ENCODE measurements at regions not wholly inside any gene's neighbourhood (a gene's known extent, or its start where the extent isn't known, plus 50 kb on each side); places are given as distances from the start of the nearest gene placed in this dataset.

GRCh38 chr3:10695595-10696285, 120.3 kb upstream of the SLC6A11 start:
- dilution Hi-C loops (cut with MboI; ENCODE audit: extremely low pct_ligation_motif_present, low sequenced_read_pairs) = no loop called here

DNA sequence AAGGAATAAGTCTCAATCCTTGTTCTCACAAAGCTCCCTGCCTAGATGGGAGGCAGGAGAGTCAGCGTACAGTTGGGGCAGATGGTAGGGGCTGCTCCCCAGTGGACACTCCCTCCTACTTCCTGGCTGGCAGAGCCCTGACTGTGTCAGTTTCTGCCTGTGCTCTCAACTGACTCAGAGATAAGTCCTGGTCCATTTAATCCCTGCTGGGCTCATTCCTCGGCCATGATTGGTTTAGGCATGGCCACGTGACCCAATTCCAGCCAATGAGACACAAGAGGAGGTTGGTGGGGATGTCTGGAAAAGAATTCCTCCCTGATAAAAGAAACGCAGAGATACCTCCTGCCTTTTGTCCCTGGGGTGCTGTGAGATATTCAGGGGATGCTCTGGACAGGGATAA, 118.1 kb upstream of the SLC6A11 start:
- H3K27me3 ChIP-seq (ENCODE audit: control insufficient read depth in 2 of 2, insufficient read depth in 2 of 2, low read length in 2 of 2) = no peaks in the 10 kb centered on the region
- H3K4me1 ChIP-seq (ENCODE audit: control insufficient read depth, extremely low read depth, insufficient read depth, low read length) = no peaks in the 10 kb centered on the region
- H3K36me3 ChIP-seq (ENCODE audit: control insufficient read depth in 2 of 2, extremely low read depth in 1 of 2, insufficient read depth in 2 of 2, low read length in 2 of 2) = no peaks in the 10 kb centered on the region
- FAIRE-seq (no peak), DNase-seq (ENCODE audit: low read depth, low spot score) (no peak)
- H3K9ac ChIP-seq (replicated peaks; ENCODE audit: extremely low read depth, insufficient read depth, low read length) = no peak overlapping the region
- TF ChIP-seq JUN (IDR thresholded peaks at IDR 0.05; ENCODE audit: borderline replicate concordance, insufficient read depth, insufficient read length, low read depth) (no peak), POLR2AphosphoS5 (IDR thresholded peaks at IDR 0.05; ENCODE audit: insufficient read depth, low read depth, low read length) (no peak), MAX (IDR thresholded peaks at IDR 0.05; ENCODE audit: insufficient read depth, insufficient read length) (no peak), GATA2 (IDR thresholded peaks at IDR 0.05; ENCODE audit: insufficient read depth, insufficient read length, low read depth, low read length) (no peak), CTCF (IDR thresholded peaks at IDR 0.05; ENCODE audit: extremely low read depth in 1 of 2, insufficient read depth in 1 of 2, low read depth in 1 of 2, low read length in 2 of 2) (no peak), POLR2A (IDR thresholded peaks at IDR 0.05; ENCODE audit: low read depth, low read length) (no peak), EZH2 (IDR thresholded peaks at IDR 0.05; ENCODE audit: borderline replicate concordance, low read depth, low read length, severe bottlenecking) (no peak), FOS (IDR thresholded peaks at IDR 0.05; ENCODE audit: borderline replicate concordance, insufficient read depth, low read length) (no peak), MYC (IDR thresholded peaks at IDR 0.05; ENCODE audit: low read depth, low read length) (no peak)
- dilution Hi-C loops (cut with MboI; ENCODE audit: extremely low pct_ligation_motif_present, low sequenced_read_pairs) (no loop called here), intact Hi-C loops (cut with micrococcal nuclease) (no loop called here)
- H3K4me2 ChIP-seq (ENCODE audit: insufficient read depth, low read length) = no peak overlapping the region
- POLR2A ChIA-PET = no interaction called here
- no peak overlapping the region for H3K27ac ChIP-seq (ENCODE audit: insufficient read depth, low read depth, low read length)
- no peaks in the 10 kb centered on the region for H3K9me3 ChIP-seq (replicated peaks; ENCODE audit: control insufficient read depth, insufficient read depth, low read length)
- H3K4me3 ChIP-seq (replicated peaks in 1 of 3; ENCODE audit: insufficient read depth in 1 of 3, low read depth in 1 of 3, low read length in 3 of 3) = no peak overlapping the region
- no peaks in the 10 kb centered on the region for H3K9me1 ChIP-seq (replicated peaks; ENCODE audit: control insufficient read depth, extremely low read depth, insufficient read depth, low read length)
- no peaks in the 10 kb centered on the region for H3K79me2 ChIP-seq (ENCODE audit: control insufficient read depth, insufficient read depth, low read length)
- no peaks in the 10 kb centered on the region for H4K20me1 ChIP-seq (replicated peaks; ENCODE audit: control insufficient read depth, extremely low read depth, insufficient read depth, low read length)
- H2AFZ ChIP-seq (ENCODE audit: low read depth, low read length) = no peak overlapping the region
- CTCF ChIA-PET = no interaction called here
- BruUV-seq (replicated peaks) = no TSS peak

More at GRCh38 chr3:10695595-10696285, 120.3 kb upstream of the SLC6A11 start:
- DNase-seq (ENCODE audit: low read depth, low spot score) (no peak), FAIRE-seq (no peak)
- POLR2A ChIA-PET = no interaction called here
- Histone ChIP-seq H4K20me1 (replicated peaks; ENCODE audit: control insufficient read depth, extremely low read depth, insufficient read depth, low read length) (no peaks in the 10 kb centered on the region), H3K9ac (replicated peaks; ENCODE audit: extremely low read depth, insufficient read depth, low read length) (no peak overlapping the region), H3K4me3 (replicated peaks in 1 of 3; ENCODE audit: insufficient read depth in 1 of 3, low read depth in 1 of 3, low read length in 3 of 3) (no peak overlapping the region), H3K27me3 (ENCODE audit: control insufficient read depth in 2 of 2, insufficient read depth in 2 of 2, low read length in 2 of 2) (no peaks in the 10 kb centered on the region), H2AFZ (ENCODE audit: low read depth, low read length) (no peak overlapping the region), H3K4me2 (ENCODE audit: insufficient read depth, low read length) (no peak overlapping the region), H3K27ac (ENCODE audit: insufficient read depth, low read depth, low read length) (no peak overlapping the region), H3K9me3 (replicated peaks; ENCODE audit: control insufficient read depth, insufficient read depth, low read length) (no peaks in the 10 kb centered on the region), H3K9me1 (replicated peaks; ENCODE audit: control insufficient read depth, extremely low read depth, insufficient read depth, low read length) (no peaks in the 10 kb centered on the region), H3K4me1 (ENCODE audit: control insufficient read depth, extremely low read depth, insufficient read depth, low read length) (no peaks in the 10 kb centered on the region), H3K79me2 (ENCODE audit: control insufficient read depth, insufficient read depth, low read length) (no peaks in the 10 kb centered on the region), H3K36me3 (ENCODE audit: control insufficient read depth in 2 of 2, extremely low read depth in 1 of 2, insufficient read depth in 2 of 2, low read length in 2 of 2) (no peaks in the 10 kb centered on the region)
- BruUV-seq (replicated peaks) = no TSS peak
- intact Hi-C loops (cut with micrococcal nuclease) = no loop called here
- TF ChIP-seq JUN (IDR thresholded peaks at IDR 0.05; ENCODE audit: borderline replicate concordance, insufficient read depth, insufficient read length, low read depth) = no peak
- CTCF ChIA-PET = no interaction called here
